Fibroblast of lung (primary cell): ENCODE measurements at regions not wholly inside any gene's neighbourhood (a gene's known extent, or its start where the extent isn't known, plus 50 kb on each side); places are given as distances from the start of the nearest gene placed in this dataset.

ENCODE experiments used
- EZH2 ChIP-seq: IDR thresholded peaks from 2 replicates; pipeline ENCODE4 v1.5.1; 2012; ENCODE audit warnings: low read length, control low read depth, mild to moderate bottlenecking; ENCODE audit errors: missing control alignments
- TF ChIP-seq, protein P1 (sequence below), 2 donors: IDR thresholded peaks in 1 of 2; conservative IDR thresholded peaks in 1 of 2; 1 replicate in 1 of 2; 2 replicates in 1 of 2; pipeline ENCODE4 v1.5.1; 2011 to 2012; ENCODE audit warnings: low read length in 2 of 2, control low read depth in 1 of 2, inconsistent platforms in 1 of 2, low read depth in 1 of 2, mild to moderate bottlenecking in 1 of 2

- no peak for TF ChIP-seq EZH2
- TF ChIP-seq, protein P1, sequence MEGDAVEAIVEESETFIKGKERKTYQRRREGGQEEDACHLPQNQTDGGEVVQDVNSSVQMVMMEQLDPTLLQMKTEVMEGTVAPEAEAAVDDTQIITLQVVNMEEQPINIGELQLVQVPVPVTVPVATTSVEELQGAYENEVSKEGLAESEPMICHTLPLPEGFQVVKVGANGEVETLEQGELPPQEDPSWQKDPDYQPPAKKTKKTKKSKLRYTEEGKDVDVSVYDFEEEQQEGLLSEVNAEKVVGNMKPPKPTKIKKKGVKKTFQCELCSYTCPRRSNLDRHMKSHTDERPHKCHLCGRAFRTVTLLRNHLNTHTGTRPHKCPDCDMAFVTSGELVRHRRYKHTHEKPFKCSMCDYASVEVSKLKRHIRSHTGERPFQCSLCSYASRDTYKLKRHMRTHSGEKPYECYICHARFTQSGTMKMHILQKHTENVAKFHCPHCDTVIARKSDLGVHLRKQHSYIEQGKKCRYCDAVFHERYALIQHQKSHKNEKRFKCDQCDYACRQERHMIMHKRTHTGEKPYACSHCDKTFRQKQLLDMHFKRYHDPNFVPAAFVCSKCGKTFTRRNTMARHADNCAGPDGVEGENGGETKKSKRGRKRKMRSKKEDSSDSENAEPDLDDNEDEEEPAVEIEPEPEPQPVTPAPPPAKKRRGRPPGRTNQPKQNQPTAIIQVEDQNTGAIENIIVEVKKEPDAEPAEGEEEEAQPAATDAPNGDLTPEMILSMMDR (conservative IDR thresholded peaks at IDR 0.05 in 1 of 2, IDR thresholded peaks at IDR 0.05 in 1 of 2; ENCODE audit: low read depth in 1 of 2, low read length in 2 of 2): no peak
These were observed 325.5 kb downstream of the GPR37 start for GRCh38 chr7:124440081-124440480.
